Tibial nerve (tissue), 4 donors: ENCODE measurements at regions not wholly inside any gene's neighbourhood (a gene's known extent, or its start where the extent isn't known, plus 50 kb on each side); places are given as distances from the start of the nearest gene placed in this dataset.

ENCODE experiments used
- DNase-seq, 2 donors: peaks; one replicate each; pipeline ENCODE4 v3.0.0-alpha.2; 2019; ENCODE audit warnings: low spot score in 2 of 2
- H3K27ac ChIP-seq, 4 donors: fragments of 200-600 bp; sonication (generic) in 3 of 4; one replicate each; pipeline ENCODE4 v1.5.1; 2017 to 2019; ENCODE audit warnings: mild to moderate bottlenecking in 1 of 4
- H3K27me3 ChIP-seq, 2 donors: fragments of 200-600 bp; sonication (generic) in 1 of 2; one replicate each; pipeline versions ENCODE4 v1.5.1 to v1.6.0; 2017 to 2019
- H3K36me3 ChIP-seq, 3 donors: fragments of 200-600 bp; sonication (generic); one replicate each; pipeline ENCODE4 v1.5.1; 2018 to 2019
- H3K4me1 ChIP-seq, 4 donors: fragments of 200-600 bp; sonication (generic) in 3 of 4; one replicate each; pipeline ENCODE4 v1.5.1; 2017 to 2019
- H3K4me3 ChIP-seq, 4 donors: fragments of 200-600 bp; sonication (generic) in 3 of 4; one replicate each; pipeline ENCODE4 v1.5.1; 2017 to 2019; ENCODE audit warnings: mild to moderate bottlenecking in 1 of 4, moderate library complexity in 1 of 4
- H3K9me3 ChIP-seq, 4 donors: fragments of 200-600 bp; sonication (generic) in 3 of 4; one replicate each; pipeline ENCODE4 v1.5.1; 2017 to 2019
- CTCF ChIP-seq, 5 experiments: fragments of 200-600 bp in 3 of 5; fragments of 450-650 bp in 2 of 5; sonication (generic) in 3 of 5; IDR thresholded peaks; one replicate each; pipeline ENCODE4 v1.5.1; 2016 to 2019; ENCODE audit warnings: antibody characterized with exemption in 5 of 5, mild to moderate bottlenecking in 3 of 5, moderate library complexity in 2 of 5
- EP300 ChIP-seq, 2 donors: sonication (generic); formaldehyde crosslinking; IDR thresholded peaks; one replicate each; pipeline ENCODE4 v1.6.1; 2017; ENCODE audit warnings: antibody characterized with exemption in 2 of 2, mild to moderate bottlenecking in 1 of 2
- POLR2A ChIP-seq, 2 donors: fragments of 450-650 bp; IDR thresholded peaks; one replicate each; pipeline ENCODE4 v1.6.1; 2017; ENCODE audit warnings: antibody characterized with exemption in 2 of 2, mild to moderate bottlenecking in 2 of 2, moderate library complexity in 2 of 2
- WGBS, 2 donors: methylation state at CpG; one replicate each; pipeline ENCODE4 v1.1.5; 2018; 5-methylcytosine and 5-hydroxymethylcytosine counted together

- H3K4me1 ChIP-seq: no peaks in the 10 kb centered on the region
- no peak for TF ChIP-seq CTCF (IDR thresholded peaks at IDR 0.05)
- no peak for TF ChIP-seq POLR2A (IDR thresholded peaks at IDR 0.05)
- no peak for TF ChIP-seq EP300 (IDR thresholded peaks at IDR 0.05)
- no peaks in the 10 kb centered on the region for H3K27me3 ChIP-seq
- WGBS, 2 donors: 73 to 80% methylated on average over 1 of the region's 1 CpG
- no peak overlapping the region for H3K27ac ChIP-seq
- H3K36me3 ChIP-seq: no peaks in the 10 kb centered on the region
- H3K4me3 ChIP-seq: no peak overlapping the region
- no peaks in the 10 kb centered on the region for H3K9me3 ChIP-seq
- no peak for DNase-seq
Measured at GRCh38 chr4:134722306-134722705, 520.7 kb upstream of the PABPC4L start.

- no peak overlapping the region for H3K27ac ChIP-seq
- DNase-seq: no peak
- H3K4me1 ChIP-seq: no peaks in the 10 kb centered on the region
- WGBS, 2 donors: 86 to 94% methylated on average over 1 of the region's 1 CpG
- H3K9me3 ChIP-seq: peaks cover 0 to 4% (median 1%) of the 10 kb centered on the region in 4 donors
- no peaks in the 10 kb centered on the region for H3K36me3 ChIP-seq
- TF ChIP-seq CTCF (IDR thresholded peaks at IDR 0.05) (no peak), POLR2A (IDR thresholded peaks at IDR 0.05) (no peak), EP300 (IDR thresholded peaks at IDR 0.05) (no peak)
- no peaks in the 10 kb centered on the region for H3K27me3 ChIP-seq
- no peak overlapping the region for H3K4me3 ChIP-seq
Measured at GRCh38 chr4:134720030-134720429, 518.4 kb upstream of the PABPC4L start.

GRCh38 chr4:134708616-134709015 lies 507.0 kb upstream of the PABPC4L start:
- DNase-seq: no peak
- H3K9me3 ChIP-seq: no peaks in the 10 kb centered on the region
- H3K4me3 ChIP-seq: no peak overlapping the region
- no peak overlapping the region for H3K27ac ChIP-seq
- H3K4me1 ChIP-seq: no peaks in the 10 kb centered on the region
- no peaks in the 10 kb centered on the region for H3K36me3 ChIP-seq
- TF ChIP-seq CTCF (IDR thresholded peaks at IDR 0.05) (no peak), POLR2A (IDR thresholded peaks at IDR 0.05) (no peak), EP300 (IDR thresholded peaks at IDR 0.05) (no peak)
- H3K27me3 ChIP-seq: no peaks in the 10 kb centered on the region

GRCh38 chr4:134708026-134708425 lies 506.4 kb upstream of the PABPC4L start:
- no peak for TF ChIP-seq POLR2A (IDR thresholded peaks at IDR 0.05)
- TF ChIP-seq CTCF (IDR thresholded peaks at IDR 0.05): no peak
- no peak for TF ChIP-seq EP300 (IDR thresholded peaks at IDR 0.05)
- H3K27me3 ChIP-seq: no peaks in the 10 kb centered on the region
- DNase-seq: no peak
- no peaks in the 10 kb centered on the region for H3K4me1 ChIP-seq
- no peak overlapping the region for H3K4me3 ChIP-seq
- no peaks in the 10 kb centered on the region for H3K9me3 ChIP-seq
- no peaks in the 10 kb centered on the region for H3K36me3 ChIP-seq
- 91 to 96% methylated on average over 2 of the region's 2 CpGs for WGBS, 2 donors
- H3K27ac ChIP-seq: no peak overlapping the region

- 60 to 66% methylated on average over 3 of the region's 3 CpGs for WGBS, 2 donors
- no peak overlapping the region for H3K4me3 ChIP-seq
Measured at GRCh38 chr4:134702374-134702773, 500.8 kb upstream of the PABPC4L start.

More at GRCh38 chr4:134702374-134702773, 500.8 kb upstream of the PABPC4L start:
- Histone ChIP-seq H3K27ac (no peak overlapping the region), H3K27me3 (no peaks in the 10 kb centered on the region), H3K4me1 (no peaks in the 10 kb centered on the region), H3K9me3 (peaks cover 0 to 8% (median 0%) of the 10 kb centered on the region in 4 donors), H3K36me3 (no peaks in the 10 kb centered on the region)
- no peak for DNase-seq
- TF ChIP-seq EP300 (IDR thresholded peaks at IDR 0.05): no peak
- no peak for TF ChIP-seq POLR2A (IDR thresholded peaks at IDR 0.05)
- no peak for TF ChIP-seq CTCF (IDR thresholded peaks at IDR 0.05)
